ENCODE measurements at regions not wholly inside any gene's neighbourhood (a gene's known extent, or its start where the extent isn't known, plus 50 kb on each side); places are given as distances from the start of the nearest gene placed in this dataset.
"Not testable (repeated sequence)": the region's sequence is repeated elsewhere in the genome, so short reads cannot be mapped to it uniquely, and the experiment has no call there.

GRCh38 chr1:230555814-230556213, 86.5 kb upstream of the COG2 start:
- no peak for DNase-seq

- no peak for DNase-seq
Observed at GRCh38 chr1:230552880-230553279, 89.4 kb upstream of the COG2 start.

- DNase-seq: not testable (repeated sequence)
Observed at GRCh38 chr1:230550945-230551344, 91.3 kb upstream of the COG2 start.

GRCh38 chr1:230550428-230550827, 91.9 kb upstream of the COG2 start:
- DNase-seq: no peak

GRCh38 chr1:230549625-230550024, 92.7 kb upstream of the COG2 start:
- no peak for DNase-seq

GRCh38 chr1:230548997-230549396, 93.3 kb upstream of the COG2 start:
- no peak for DNase-seq

- no peak for DNase-seq
Observed at GRCh38 chr1:230548357-230548756, 93.9 kb upstream of the COG2 start.

GRCh38 chr1:230545181-230545580, 97.1 kb upstream of the COG2 start:
- no peak for DNase-seq

- DNase-seq: no peak
Observed at GRCh38 chr1:230544758-230545157, 97.5 kb upstream of the COG2 start.

GRCh38 chr1:230543085-230543484, 99.2 kb upstream of the COG2 start:
- DNase-seq: no peak

GRCh38 chr1:230542681-230543080, 99.6 kb upstream of the COG2 start:
- DNase-seq: no peak

- DNase-seq: no peak
Observed at GRCh38 chr1:230542054-230542453, 100.2 kb upstream of the COG2 start.

- DNase-seq: no peak
Observed at GRCh38 chr1:230541306-230541705, 101.0 kb upstream of the COG2 start.

- DNase-seq: no peak
Observed at GRCh38 chr1:230540421-230541155, 101.7 kb upstream of the COG2 start.

- DNase-seq: no peak
Observed at GRCh38 chr1:230537456-230537855, 104.8 kb upstream of the COG2 start.

GRCh38 chr1:230536641-230537155, 105.6 kb upstream of the COG2 start:
- no peak for DNase-seq

- DNase-seq: no peak
Observed at GRCh38 chr1:230534224-230534623, 108.1 kb upstream of the COG2 start.

- DNase-seq: no peak
Observed at GRCh38 chr1:230531103-230531502, 105.0 kb upstream of the PGBD5 start.

- no peak for DNase-seq
Observed at GRCh38 chr1:230519246-230519645, 93.1 kb upstream of the PGBD5 start.

GRCh38 chr1:230518511-230518910, 92.4 kb upstream of the PGBD5 start:
- peak; percentile 13 for DNase-seq

- no peak for DNase-seq
Observed at GRCh38 chr1:230517786-230518185, 91.7 kb upstream of the PGBD5 start.

GRCh38 chr1:230517326-230517725, 91.2 kb upstream of the PGBD5 start:
- no peak for DNase-seq

- DNase-seq: no peak
Observed at GRCh38 chr1:230516889-230517288, 90.8 kb upstream of the PGBD5 start.

- DNase-seq: no peak
Observed at GRCh38 chr1:230515451-230516145, 89.5 kb upstream of the PGBD5 start.
